Stimulated activated memory B cell treated with anti-CD40 and anti-IgM and Interleukin-4, amounts not matched to agents 10 μg/mL and 1 μg/mL and 100 μg/mL, for 72 hours (primary cell): ENCODE measurements at regions not wholly inside any gene's neighbourhood (a gene's known extent, or its start where the extent isn't known, plus 50 kb on each side); places are given as distances from the start of the nearest gene placed in this dataset.

Experiments used
- ATAC-seq: fragments of 150-1000 bp; cut with Tn5 transposase; 2 replicates; pipeline ENCODE4 v1.10.0; 2021
- H3K27ac Mint-ChIP-seq: one replicate; pipeline ENCODE4 v1.8.0; 2022; ENCODE audit warnings: mild to moderate bottlenecking, mixed read lengths
- H3K27me3 Mint-ChIP-seq: one replicate; pipeline ENCODE4 v1.8.0; 2022; ENCODE audit warnings: mixed read lengths
- H3K36me3 Mint-ChIP-seq: one replicate; pipeline ENCODE4 v1.8.0; 2022; ENCODE audit warnings: mixed read lengths
- H3K4me1 Mint-ChIP-seq: one replicate; pipeline ENCODE4 v1.8.0; 2022; ENCODE audit warnings: mixed read lengths
- H3K4me3 Mint-ChIP-seq: one replicate; pipeline ENCODE4 v1.8.0; 2022; ENCODE audit warnings: mild to moderate bottlenecking, moderate library complexity, mixed read lengths
- H3K9me3 Mint-ChIP-seq: one replicate; pipeline ENCODE4 v1.8.0; 2022; ENCODE audit warnings: mixed read lengths

DNA sequence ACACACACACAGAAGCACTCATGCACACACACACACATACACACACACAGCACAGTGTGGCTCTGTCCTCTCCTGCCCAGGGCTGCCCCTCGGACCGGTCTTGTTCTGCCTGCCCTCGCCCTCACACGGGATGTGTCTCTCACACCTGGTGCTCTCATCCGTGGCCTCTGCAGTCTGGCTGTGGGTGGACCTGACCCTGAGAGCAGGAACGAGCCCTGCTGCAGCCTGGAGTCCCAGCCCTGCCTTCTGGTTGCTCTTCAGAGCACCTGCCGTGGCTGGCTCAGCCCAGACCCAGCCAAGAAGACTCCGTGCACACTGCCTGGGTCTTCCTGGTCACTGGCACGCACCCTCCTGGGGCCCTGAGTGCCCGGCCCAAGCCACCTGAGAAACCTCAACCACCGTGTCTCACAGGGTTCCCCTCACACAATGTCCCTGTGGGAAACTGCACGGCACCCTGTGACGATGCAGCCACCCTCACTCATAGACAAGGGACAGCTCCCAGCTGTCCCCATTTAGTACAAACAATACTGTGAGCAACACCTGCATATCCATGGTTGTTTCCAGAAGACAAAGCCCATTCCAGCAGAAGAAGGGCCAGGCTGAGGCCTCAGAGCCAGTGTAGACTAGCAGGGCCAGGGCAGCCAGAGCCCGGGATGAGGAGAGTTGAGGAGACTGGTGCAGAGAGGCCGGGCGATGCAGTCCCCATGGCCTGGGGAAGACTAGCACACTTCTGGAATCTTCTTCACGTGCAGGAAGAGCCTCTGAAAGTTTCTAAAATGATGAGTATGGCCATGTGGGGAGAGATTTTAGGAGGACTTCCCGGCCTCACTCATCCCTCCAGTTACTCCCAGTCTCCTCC is 234.0 kb downstream of the NPHP4 start:
- no peaks in the 10 kb centered on the region for H3K36me3 Mint-ChIP-seq
- peak; percentile 17 for ATAC-seq
- no peak overlapping the region for H3K27ac Mint-ChIP-seq
- H3K4me1 Mint-ChIP-seq, result no peaks in the 10 kb centered on the region
- H3K4me3 Mint-ChIP-seq, result no peak overlapping the region
- peaks cover 13% of the 10 kb centered on the region for H3K27me3 Mint-ChIP-seq
- peaks cover 6% of the 10 kb centered on the region for H3K9me3 Mint-ChIP-seq

DNA sequence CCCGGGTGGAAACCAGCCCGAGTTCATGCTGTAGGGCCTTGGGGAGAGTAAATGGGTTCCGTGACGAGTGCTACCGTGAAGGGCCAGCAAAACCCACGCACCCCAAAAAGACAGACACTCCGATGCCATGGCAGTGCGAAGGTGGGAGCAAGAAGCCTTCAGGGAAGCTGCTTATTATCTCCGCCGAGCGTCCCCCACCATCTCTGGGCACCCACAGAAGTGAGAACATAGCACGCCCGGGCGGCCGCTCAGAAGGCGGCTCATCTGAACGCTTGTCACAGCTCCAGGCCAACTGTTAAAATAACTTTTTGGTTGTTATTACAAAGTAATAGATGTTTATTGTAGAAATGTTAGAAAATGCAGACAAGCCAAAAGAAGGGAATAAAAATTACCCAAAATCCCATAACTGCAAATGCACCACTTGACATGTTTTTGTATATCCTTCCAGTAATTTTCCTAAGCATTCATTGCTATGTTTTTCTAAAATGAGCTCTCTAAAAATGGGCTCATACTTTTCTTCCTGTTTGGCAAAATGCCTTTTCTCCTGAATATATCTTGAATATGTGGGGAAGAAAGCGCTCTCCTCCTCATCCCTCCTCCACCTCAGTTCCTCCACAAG is 234.9 kb downstream of the NPHP4 start:
- Mint-ChIP-seq H3K27me3 (peaks cover 13% of the 10 kb centered on the region), H3K4me1 (no peaks in the 10 kb centered on the region), H3K36me3 (no peaks in the 10 kb centered on the region), H3K9me3 (peaks cover 5% of the 10 kb centered on the region), H3K27ac (no peak overlapping the region), H3K4me3 (no peak overlapping the region)
- ATAC-seq, result no peak

DNA sequence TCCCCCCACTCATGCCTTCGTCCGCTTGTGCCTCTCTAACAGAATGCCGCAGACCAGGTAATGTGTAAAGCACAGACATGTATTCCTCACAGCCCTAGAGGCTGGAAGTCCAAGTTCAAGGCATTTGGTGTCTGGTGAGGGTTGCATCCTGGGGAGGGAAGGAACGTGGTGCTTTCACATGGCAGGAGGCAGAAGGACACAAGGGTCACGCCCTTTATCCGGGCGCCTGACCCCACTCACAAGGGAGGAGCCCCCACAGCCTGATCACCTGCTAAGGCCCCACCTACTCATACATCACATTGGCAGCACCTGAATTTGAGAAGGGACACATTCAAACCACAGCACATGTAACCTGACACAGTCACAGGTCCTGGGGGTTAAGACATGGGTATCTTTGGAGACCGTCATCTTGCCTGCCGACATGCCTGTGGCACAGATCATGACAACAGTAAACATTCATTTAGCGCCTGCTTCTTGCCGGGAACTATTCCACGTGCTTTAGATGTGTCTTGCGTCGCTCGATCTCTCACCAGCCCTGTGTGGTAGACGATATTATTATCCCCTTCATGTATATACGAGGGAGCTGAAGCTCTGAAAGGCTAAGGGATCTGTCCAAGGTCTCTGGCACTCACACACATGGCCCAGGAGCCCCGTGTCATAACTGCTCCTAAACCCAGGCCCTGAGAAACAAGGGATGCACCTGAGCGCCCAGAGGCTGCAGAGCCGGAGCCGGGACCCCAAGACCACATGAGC is 235.6 kb downstream of the NPHP4 start:
- H3K36me3 Mint-ChIP-seq, result no peaks in the 10 kb centered on the region
- ATAC-seq, result no peak
- peaks cover 5% of the 10 kb centered on the region for H3K9me3 Mint-ChIP-seq
- peaks cover 13% of the 10 kb centered on the region for H3K27me3 Mint-ChIP-seq
- no peaks in the 10 kb centered on the region for H3K4me1 Mint-ChIP-seq
- no peak overlapping the region for H3K4me3 Mint-ChIP-seq
- no peak overlapping the region for H3K27ac Mint-ChIP-seq

DNA sequence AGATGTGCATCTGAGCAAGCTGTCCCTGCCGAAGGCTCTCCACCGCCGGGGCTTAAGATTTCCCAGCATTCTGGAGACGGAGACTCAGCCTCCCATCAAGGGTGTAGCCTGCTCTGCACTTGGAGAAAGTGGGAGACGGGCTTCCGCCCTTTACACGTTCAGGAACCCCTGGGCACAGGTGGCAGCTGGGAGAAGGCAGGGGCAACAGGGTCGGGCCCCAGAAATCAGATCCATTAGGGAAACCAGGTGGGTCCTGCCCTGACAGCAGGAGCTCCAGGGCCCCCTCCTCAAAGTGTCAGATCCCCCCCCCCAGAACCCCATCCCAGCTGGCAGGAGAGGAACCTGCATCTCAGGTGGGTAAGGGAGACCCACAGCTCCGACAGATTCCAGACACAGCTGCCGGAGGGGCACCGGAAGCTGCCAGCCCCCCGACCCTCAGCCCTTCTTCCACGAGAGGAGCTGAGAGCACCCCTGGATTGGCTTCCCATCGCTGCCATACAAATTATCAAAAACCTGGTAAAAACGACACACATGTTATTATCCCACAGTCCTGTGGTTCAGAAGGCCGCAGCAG is 236.6 kb downstream of the NPHP4 start:
- Mint-ChIP-seq H3K9me3 (peaks cover 5% of the 10 kb centered on the region), H3K4me3 (no peak overlapping the region), H3K36me3 (no peaks in the 10 kb centered on the region), H3K27ac (no peak overlapping the region), H3K4me1 (no peaks in the 10 kb centered on the region), H3K27me3 (peaks cover 16% of the 10 kb centered on the region)
- ATAC-seq, result no peak

GRCh38 chr1:5754817-5755551 is 237.2 kb downstream of the NPHP4 start:
- Mint-ChIP-seq H3K4me1 (no peaks in the 10 kb centered on the region), H3K27me3 (peaks cover 22% of the 10 kb centered on the region), H3K27ac (no peak overlapping the region), H3K4me3 (no peak overlapping the region), H3K9me3 (no peaks in the 10 kb centered on the region), H3K36me3 (no peaks in the 10 kb centered on the region)
- ATAC-seq, result no peak

GRCh38 chr1:5753549-5754421 is 238.4 kb downstream of the NPHP4 start:
- Mint-ChIP-seq H3K4me1 (no peaks in the 10 kb centered on the region), H3K9me3 (peaks cover 7% of the 10 kb centered on the region), H3K36me3 (no peaks in the 10 kb centered on the region), H3K27ac (no peak overlapping the region), H3K27me3 (peaks cover 29% of the 10 kb centered on the region), H3K4me3 (no peak overlapping the region)
- ATAC-seq, result no peak

GRCh38 chr1:5752746-5753548 is 239.3 kb downstream of the NPHP4 start:
- no peak overlapping the region for H3K27ac Mint-ChIP-seq
- no peak overlapping the region for H3K4me3 Mint-ChIP-seq
- no peaks in the 10 kb centered on the region for H3K36me3 Mint-ChIP-seq
- peaks cover 21% of the 10 kb centered on the region for H3K27me3 Mint-ChIP-seq
- no peaks in the 10 kb centered on the region for H3K4me1 Mint-ChIP-seq
- peaks cover 7% of the 10 kb centered on the region for H3K9me3 Mint-ChIP-seq
- no peak for ATAC-seq

DNA sequence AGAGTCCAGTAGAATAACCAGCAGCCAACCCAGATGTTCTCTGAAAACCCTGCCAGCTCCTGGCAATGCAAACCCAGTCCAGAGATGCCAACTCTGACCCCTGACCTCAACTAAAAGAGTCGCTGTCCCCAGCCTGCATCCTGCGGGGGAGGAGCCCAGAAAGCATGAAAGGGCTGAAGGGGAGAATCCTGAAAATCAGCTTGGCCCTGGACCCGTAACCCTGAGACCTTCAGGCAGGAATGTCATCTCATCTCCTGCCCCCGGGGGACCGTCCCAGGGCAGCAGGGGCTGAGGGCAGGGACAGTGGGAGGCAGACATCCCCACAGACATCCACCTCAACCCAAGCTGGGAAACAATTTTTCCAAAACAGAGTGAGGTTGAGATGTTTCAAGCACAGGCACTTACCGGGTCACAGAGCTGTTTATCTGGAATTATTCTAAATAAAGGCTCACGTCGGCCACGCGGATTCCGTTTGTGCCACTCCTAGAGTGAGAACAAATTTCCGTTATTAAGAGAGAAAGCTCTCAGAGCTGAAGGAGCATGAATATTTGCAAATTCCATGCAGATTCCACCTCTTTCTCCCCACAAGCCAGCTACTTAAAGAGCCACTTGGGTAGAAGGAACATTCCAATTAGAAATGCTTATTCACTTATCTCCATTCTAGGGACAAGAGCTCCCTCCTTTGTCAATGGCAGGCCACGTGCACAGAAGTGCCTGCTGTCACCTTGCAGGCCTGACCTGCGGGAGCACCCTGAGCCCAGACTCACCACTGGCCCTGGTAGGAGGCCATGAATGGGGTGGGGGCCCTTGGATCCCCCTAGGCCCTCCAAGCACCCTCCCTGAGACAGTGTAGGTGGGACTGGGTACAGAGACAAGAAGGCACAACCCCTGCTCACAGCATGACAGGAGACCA is 240.1 kb downstream of the NPHP4 start:
- H3K4me3 Mint-ChIP-seq, result no peak overlapping the region
- no peaks in the 10 kb centered on the region for H3K36me3 Mint-ChIP-seq
- ATAC-seq, result no peak
- H3K4me1 Mint-ChIP-seq, result no peaks in the 10 kb centered on the region
- no peak overlapping the region for H3K27ac Mint-ChIP-seq
- H3K27me3 Mint-ChIP-seq, result peaks cover 20% of the 10 kb centered on the region
- H3K9me3 Mint-ChIP-seq, result peaks cover 7% of the 10 kb centered on the region

- no peak overlapping the region for H3K27ac Mint-ChIP-seq
Observed at GRCh38 chr1:5751163-5751540, 241.1 kb downstream of the NPHP4 start.

GRCh38 chr1:5750186-5751162 is 241.8 kb downstream of the NPHP4 start:
- no peak overlapping the region for H3K4me3 Mint-ChIP-seq
- peaks cover 7% of the 10 kb centered on the region for H3K9me3 Mint-ChIP-seq
- H3K27me3 Mint-ChIP-seq, result peaks cover 28% of the 10 kb centered on the region
- H3K36me3 Mint-ChIP-seq, result no peaks in the 10 kb centered on the region
- no peaks in the 10 kb centered on the region for H3K4me1 Mint-ChIP-seq
- ATAC-seq, result no peak
- no peak overlapping the region for H3K27ac Mint-ChIP-seq

More at GRCh38 chr1:5751163-5751540, 241.1 kb downstream of the NPHP4 start:
- Mint-ChIP-seq H3K27me3 (peaks cover 21% of the 10 kb centered on the region), H3K4me1 (no peaks in the 10 kb centered on the region), H3K36me3 (no peaks in the 10 kb centered on the region), H3K4me3 (no peak overlapping the region), H3K9me3 (peaks cover 7% of the 10 kb centered on the region)
- no peak for ATAC-seq

DNA sequence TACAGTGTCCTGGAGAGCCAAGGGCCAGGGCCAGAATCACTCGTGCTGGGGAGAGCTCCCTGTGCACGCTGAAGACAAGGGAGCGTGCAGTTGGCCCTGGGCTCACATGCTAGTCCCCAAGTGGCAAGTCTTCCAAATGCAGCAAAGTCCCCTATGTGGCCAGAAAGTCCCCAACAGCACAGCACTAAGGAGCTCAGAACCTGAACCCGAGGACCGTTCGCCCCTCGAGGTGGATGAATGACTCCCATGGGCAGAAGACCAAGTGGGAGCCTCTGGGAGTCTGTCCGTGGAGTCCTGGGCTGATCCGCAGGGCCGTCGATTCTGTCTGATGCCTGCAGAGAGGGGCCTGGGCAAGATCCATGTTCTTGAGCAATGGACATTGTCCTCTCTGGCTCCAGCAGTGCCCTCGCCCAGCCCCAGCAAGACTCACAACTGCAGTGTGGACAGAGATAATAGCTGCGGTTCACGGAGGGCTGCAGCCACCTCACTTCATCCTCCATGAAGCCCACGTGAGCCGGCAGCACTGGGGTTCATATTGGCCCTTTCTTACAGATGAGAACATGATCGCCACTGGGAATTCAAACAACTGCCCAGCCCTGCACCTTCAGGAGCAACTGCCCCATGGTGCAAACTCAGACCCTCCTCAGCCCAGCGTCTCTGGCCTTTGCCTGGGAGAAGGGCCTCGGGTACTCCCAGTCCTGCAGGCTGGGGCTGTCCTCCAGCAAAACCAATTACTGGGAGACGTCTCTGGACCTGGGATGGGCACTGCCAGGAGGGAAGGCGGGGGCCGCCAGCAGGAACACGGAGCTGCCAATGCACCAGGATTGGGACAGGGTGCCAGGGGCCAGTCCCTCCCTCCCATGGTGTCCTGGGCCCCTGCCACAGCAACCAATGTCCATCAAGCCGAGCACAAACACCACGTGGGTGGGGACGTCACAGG is 243.7 kb downstream of the NPHP4 start:
- Mint-ChIP-seq H3K4me3 (no peak overlapping the region), H3K27ac (no peak overlapping the region), H3K4me1 (no peaks in the 10 kb centered on the region), H3K36me3 (no peaks in the 10 kb centered on the region), H3K27me3 (peaks cover 44% of the 10 kb centered on the region), H3K9me3 (peaks cover 7% of the 10 kb centered on the region)
- ATAC-seq, result no peak
